Caco-2 (cell line): ENCODE measurements at regions not wholly inside any gene's neighbourhood (a gene's known extent, or its start where the extent isn't known, plus 50 kb on each side); places are given as distances from the start of the nearest gene placed in this dataset.

ENCODE experiments used
- BruUV-seq: library from RNA; stranded (reverse); fragments of 400-500 nt; replicated peaks from 2 replicates; lab custom pipeline; 2021; lab: Mats Ljungman, UMichigan
- CTCF ChIA-PET: fragments of 300-600 bp; sonication (Branson Sonifier 250); formaldehyde crosslinking; loops from one replicate; lab custom pipeline; 2022; ENCODE audit warnings: antibody characterized with exemption; lab: Charles Lee
- POLR2A ChIA-PET: fragments of 300-600 bp; sonication (Branson Sonifier 250); formaldehyde crosslinking; loops from one replicate; lab custom pipeline; 2022; ENCODE audit warnings: antibody characterized with exemption; lab: Charles Lee
- DNase-seq, 2 experiments: peaks; one replicate each; pipeline versions ENCODE4 v3.0.0 to v3.0.0-alpha.2; 2020 to 2022
- H3K27me3 ChIP-seq: replicated peaks from 2 replicates; pipeline ENCODE4 v1.6.0; 2011; ENCODE audit warnings: low read length; ENCODE audit not compliant: control insufficient read depth, insufficient read depth
- H3K36me3 ChIP-seq: 2 replicates; pipeline ENCODE4 v1.5.1; 2011; ENCODE audit warnings: low read length; ENCODE audit not compliant: control insufficient read depth, insufficient read depth
- H3K4me1 ChIP-seq: fragments of 250-450 bp; sonication (Bioruptor Pico); 2 replicates; pipeline ENCODE4 v1.5.1; 2020; ENCODE audit warnings: mild to moderate bottlenecking
- H3K4me3 ChIP-seq: 2 replicates; pipeline ENCODE4 v1.5.1; 2011; ENCODE audit warnings: low read depth, mild to moderate bottlenecking, control low read depth, low read length
- H3K9me3 ChIP-seq: fragments of 250-450 bp; sonication (Bioruptor Pico); 2 replicates; pipeline ENCODE4 v1.5.1; 2020; ENCODE audit warnings: mild to moderate bottlenecking, moderate library complexity
- H3K27ac Mint-ChIP-seq: one replicate; pipeline ENCODE4 v1.8.0; 2022; ENCODE audit warnings: mixed read lengths; ENCODE audit not compliant: unreplicated experiment
- H3K27me3 Mint-ChIP-seq: one replicate; pipeline ENCODE4 v1.8.0; 2022; ENCODE audit warnings: mixed read lengths; ENCODE audit not compliant: insufficient read depth, unreplicated experiment
- H3K36me3 Mint-ChIP-seq: one replicate; pipeline ENCODE4 v1.8.0; 2022; ENCODE audit warnings: mild to moderate bottlenecking, mixed read lengths; ENCODE audit not compliant: insufficient read depth, unreplicated experiment
- H3K4me1 Mint-ChIP-seq: one replicate; pipeline ENCODE4 v1.8.0; 2022; ENCODE audit warnings: low read depth, mixed read lengths; ENCODE audit not compliant: unreplicated experiment
- H3K4me3 Mint-ChIP-seq: one replicate; pipeline ENCODE4 v1.8.0; 2022; ENCODE audit warnings: mild to moderate bottlenecking, moderate library complexity, mixed read lengths; ENCODE audit not compliant: unreplicated experiment
- H3K9me3 Mint-ChIP-seq: one replicate; pipeline ENCODE4 v1.8.0; 2022; ENCODE audit warnings: mixed read lengths; ENCODE audit not compliant: unreplicated experiment
- intact Hi-C: fragments of 100-400 bp; cut with micrococcal nuclease; formaldehyde crosslinking; loops from one replicate; pipeline ENCODE4 v1.10.0; 2022; ENCODE audit not compliant: unreplicated experiment
- TF ChIP-seq, protein P1 (sequence below), 2 experiments: fragments of 200-600 bp in 1 of 2; IDR thresholded peaks; 1 replicate in 1 of 2; 2 replicates in 1 of 2; pipeline versions ENCODE4 v1.5.1 to v1.8.0; 2011 to 2022; ENCODE audit warnings: antibody characterized with exemption in 1 of 2, control low read depth in 1 of 2, inconsistent platforms in 1 of 2, low read depth in 1 of 2, low read length in 1 of 2, mild to moderate bottlenecking in 1 of 2, moderate library complexity in 1 of 2; ENCODE audit not compliant: insufficient read depth in 1 of 2, severe bottlenecking in 1 of 2, unreplicated experiment in 1 of 2

DNA sequence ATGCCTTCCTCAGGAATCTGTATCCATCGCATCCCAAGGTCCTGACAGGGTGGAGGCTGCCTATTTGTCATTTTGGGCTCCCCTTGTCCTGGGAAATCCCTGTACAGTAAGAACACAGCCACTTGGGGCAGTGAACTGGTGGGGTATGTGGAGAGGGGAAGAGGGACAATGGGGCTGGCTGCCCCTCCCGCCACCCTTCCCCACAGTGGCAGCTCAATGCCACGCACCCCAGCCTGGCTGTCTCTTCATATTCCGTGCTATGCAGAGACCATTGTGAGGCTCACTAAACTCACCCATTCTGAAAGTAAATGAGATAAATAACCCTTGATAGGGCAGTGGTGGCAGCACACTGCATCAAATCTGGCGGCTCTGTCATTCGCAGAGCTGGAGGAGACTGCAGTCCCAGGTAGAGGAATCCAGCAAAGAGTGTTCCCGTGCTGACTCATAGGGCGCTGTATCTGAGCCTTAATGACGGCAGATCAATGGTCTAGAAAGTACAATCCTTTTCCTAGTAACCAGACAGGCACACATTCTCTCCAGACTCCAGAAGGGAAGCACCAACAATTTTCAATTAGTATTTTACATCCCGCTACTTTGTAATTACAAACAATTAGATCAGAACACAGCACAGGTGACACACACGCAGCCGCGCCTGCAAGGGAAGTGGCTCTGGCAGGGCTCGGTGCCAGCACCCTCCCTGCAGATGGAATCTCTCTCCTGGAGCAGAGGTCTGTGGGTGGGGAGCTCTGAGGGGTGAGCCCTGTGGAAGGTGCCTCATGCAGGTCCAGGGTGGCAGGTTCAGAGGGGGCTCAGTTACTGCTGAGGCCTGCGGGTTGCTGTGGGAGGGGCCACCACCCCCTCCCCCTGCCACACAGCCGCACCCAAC is 167.9 kb upstream of the B3GAT1 start:
- Histone ChIP-seq H3K4me1 (peaks cover 5% of the 10 kb centered on the region; the same call in 1 of the 2 replicates), H3K27me3 (no peaks in the 10 kb centered on the region), H3K4me3 (no peak overlapping the region), H3K9me3 (no peaks in the 10 kb centered on the region), H3K36me3 (no peaks in the 10 kb centered on the region)
- ChIA-PET POLR2A (no interaction called here), CTCF (interaction anchor here (0.6 to 1.3 kb wide), 6 partner anchors 13 to 318 kb away, joined by 3 to 6 read pairs (median 4); no protein-coding TSS in a partner anchor)
- Mint-ChIP-seq H3K9me3 (no peaks in the 10 kb centered on the region), H3K36me3 (no peaks in the 10 kb centered on the region), H3K27ac (no peak overlapping the region), H3K4me1 (peaks cover 12% of the 10 kb centered on the region), H3K4me3 (no peak overlapping the region), H3K27me3 (no peaks in the 10 kb centered on the region)
- TF ChIP-seq, protein P1, sequence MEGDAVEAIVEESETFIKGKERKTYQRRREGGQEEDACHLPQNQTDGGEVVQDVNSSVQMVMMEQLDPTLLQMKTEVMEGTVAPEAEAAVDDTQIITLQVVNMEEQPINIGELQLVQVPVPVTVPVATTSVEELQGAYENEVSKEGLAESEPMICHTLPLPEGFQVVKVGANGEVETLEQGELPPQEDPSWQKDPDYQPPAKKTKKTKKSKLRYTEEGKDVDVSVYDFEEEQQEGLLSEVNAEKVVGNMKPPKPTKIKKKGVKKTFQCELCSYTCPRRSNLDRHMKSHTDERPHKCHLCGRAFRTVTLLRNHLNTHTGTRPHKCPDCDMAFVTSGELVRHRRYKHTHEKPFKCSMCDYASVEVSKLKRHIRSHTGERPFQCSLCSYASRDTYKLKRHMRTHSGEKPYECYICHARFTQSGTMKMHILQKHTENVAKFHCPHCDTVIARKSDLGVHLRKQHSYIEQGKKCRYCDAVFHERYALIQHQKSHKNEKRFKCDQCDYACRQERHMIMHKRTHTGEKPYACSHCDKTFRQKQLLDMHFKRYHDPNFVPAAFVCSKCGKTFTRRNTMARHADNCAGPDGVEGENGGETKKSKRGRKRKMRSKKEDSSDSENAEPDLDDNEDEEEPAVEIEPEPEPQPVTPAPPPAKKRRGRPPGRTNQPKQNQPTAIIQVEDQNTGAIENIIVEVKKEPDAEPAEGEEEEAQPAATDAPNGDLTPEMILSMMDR (IDR thresholded peaks at IDR 0.05; ENCODE audit: insufficient read depth in 1 of 2, low read depth in 1 of 2, low read length in 1 of 2, severe bottlenecking in 1 of 2, unreplicated experiment in 1 of 2): no peak
- intact Hi-C loops: loop anchor here (1.0 to 10.0 kb wide), 4 partner anchors 47 to 305 kb away; partner anchors contain the start of gene GLB1L3
- DNase-seq: no peak
- BruUV-seq: no TSS peak

DNA sequence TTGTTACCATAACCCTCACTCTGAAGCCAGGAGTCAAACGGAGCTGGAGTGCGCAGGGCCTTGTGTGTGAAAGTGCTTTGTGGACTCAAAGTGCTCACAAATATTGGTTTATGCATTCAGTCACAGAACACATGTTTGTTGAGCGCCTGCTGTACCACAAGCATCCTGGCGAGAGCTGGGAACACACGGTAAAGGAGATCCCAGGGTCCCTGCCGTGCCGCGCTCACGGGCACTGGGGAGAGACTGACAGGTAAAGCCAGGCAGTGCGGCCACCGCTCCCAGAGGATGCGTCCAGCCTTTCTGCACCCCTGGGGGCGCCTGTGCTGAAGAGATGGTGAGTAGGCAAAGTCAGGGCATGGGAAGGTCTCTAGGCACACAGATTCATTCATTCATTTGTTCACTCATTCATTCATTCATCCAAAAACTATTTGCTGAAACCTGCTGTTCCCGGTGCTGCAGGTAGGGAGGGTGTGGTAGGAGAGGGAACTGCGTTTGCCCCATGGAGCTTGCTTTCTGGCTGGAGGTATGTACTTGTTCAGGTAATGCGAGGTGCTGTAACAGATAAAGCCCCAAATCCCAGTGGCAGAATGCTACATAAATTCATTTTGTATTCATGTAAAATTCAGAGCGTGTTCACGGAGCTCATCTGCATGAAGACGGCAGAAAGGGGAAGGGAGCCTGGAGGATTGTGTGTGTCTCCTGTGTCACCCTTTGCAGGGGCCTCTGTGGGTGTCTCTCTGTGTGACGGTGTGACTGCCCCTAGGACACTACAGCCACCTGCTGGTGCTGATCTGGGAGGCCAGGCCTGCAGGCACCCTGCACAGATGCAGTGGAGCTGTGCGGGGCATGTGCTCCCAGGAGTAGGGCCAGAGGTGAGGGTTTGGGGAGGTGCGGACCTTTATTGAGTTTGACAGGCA is 167.0 kb upstream of the B3GAT1 start:
- no peaks in the 10 kb centered on the region for H3K36me3 Mint-ChIP-seq
- no TSS peak for BruUV-seq
- H3K4me1 Mint-ChIP-seq: peaks cover 12% of the 10 kb centered on the region
- intact Hi-C loops: loop anchor here (1.0 to 10.0 kb wide), 4 partner anchors 46 to 304 kb away; partner anchors contain the start of gene GLB1L3
- TF ChIP-seq, protein P1 (IDR thresholded peaks at IDR 0.05; ENCODE audit: insufficient read depth in 1 of 2, low read depth in 1 of 2, low read length in 1 of 2, severe bottlenecking in 1 of 2, unreplicated experiment in 1 of 2): peak; percentile 53 to 76
- H3K9me3 ChIP-seq: no peaks in the 10 kb centered on the region
- CTCF ChIA-PET: interaction anchor here (0.6 to 1.3 kb wide), 6 partner anchors 12 to 317 kb away, joined by 3 to 6 read pairs (median 4); no protein-coding TSS in a partner anchor
- no peak overlapping the region for H3K4me3 Mint-ChIP-seq
- H3K9me3 Mint-ChIP-seq: no peaks in the 10 kb centered on the region
- H3K4me1 ChIP-seq: peaks cover 5% of the 10 kb centered on the region; the same call in 1 of the 2 replicates
- no peaks in the 10 kb centered on the region for H3K27me3 ChIP-seq
- H3K27ac Mint-ChIP-seq: no peak overlapping the region
- H3K27me3 Mint-ChIP-seq: no peaks in the 10 kb centered on the region
- POLR2A ChIA-PET: no interaction called here
- DNase-seq: peak; percentile 69 to 70
- no peaks in the 10 kb centered on the region for H3K36me3 ChIP-seq
- H3K4me3 ChIP-seq: no peak overlapping the region
